Breast epithelium (tissue), 4 donors: ENCODE measurements at regions not wholly inside any gene's neighbourhood (a gene's known extent, or its start where the extent isn't known, plus 50 kb on each side); places are given as distances from the start of the nearest gene placed in this dataset.

Source experiments
- DNase-seq, 2 donors: peaks; one replicate each; pipeline ENCODE4 v3.0.0-alpha.2; 2019; ENCODE audit warnings: low spot score in 2 of 2
- H3K27ac ChIP-seq, 2 donors: fragments of 200-600 bp; sonication (generic) in 1 of 2; one replicate each; pipeline ENCODE4 v1.5.1; 2016 to 2019; ENCODE audit warnings: mild to moderate bottlenecking in 1 of 2
- H3K27me3 ChIP-seq, 2 donors: fragments of 200-600 bp; sonication (generic) in 1 of 2; one replicate each; pipeline versions ENCODE4 v1.5.1 to v1.6.0; 2017 to 2019; ENCODE audit warnings: control low read depth in 1 of 2, mild to moderate bottlenecking in 1 of 2
- H3K36me3 ChIP-seq: fragments of 200-600 bp; one replicate; pipeline ENCODE4 v1.5.1; 2019
- H3K4me1 ChIP-seq, 2 donors: fragments of 200-600 bp; sonication (generic); one replicate each; pipeline ENCODE4 v1.5.1; 2016 to 2019; ENCODE audit warnings: control low read depth in 1 of 2
- H3K4me3 ChIP-seq, 3 donors: fragments of 200-600 bp; sonication (generic); 1 replicate in 2 of 3; 2 replicates in 1 of 3; pipeline ENCODE4 v1.5.1; 2016 to 2019; ENCODE audit warnings: mild to moderate bottlenecking in 3 of 3, moderate library complexity in 2 of 3
- H3K9me3 ChIP-seq, 2 donors: fragments of 200-600 bp; sonication (generic) in 1 of 2; one replicate each; pipeline ENCODE4 v1.5.1; 2016 to 2019; ENCODE audit warnings: control low read depth in 1 of 2
- POLR2A ChIP-seq: fragments of 450-650 bp; IDR thresholded peaks from one replicate; pipeline ENCODE4 v1.6.1; 2016; ENCODE audit warnings: antibody characterized with exemption, mild to moderate bottlenecking, moderate library complexity
- POLR2AphosphoS5 ChIP-seq, 3 donors: sonication (generic); formaldehyde crosslinking; IDR thresholded peaks; one replicate each; pipeline ENCODE4 v1.6.1; 2017; ENCODE audit warnings: antibody characterized with exemption in 3 of 3
- intact Hi-C: fragments of 100-400 bp; cut with DNase I; formaldehyde crosslinking; loops from one replicate; pipeline ENCODE4 v1.15.1; 2023; ENCODE audit warnings: low total_unique reads
- TF ChIP-seq, protein P1 (sequence below), 3 donors: fragments of 450-650 bp; IDR thresholded peaks; one replicate each; pipeline ENCODE4 v1.5.1; 2016 to 2017; ENCODE audit warnings: antibody characterized with exemption in 3 of 3, mild to moderate bottlenecking in 3 of 3, moderate library complexity in 3 of 3

DNA sequence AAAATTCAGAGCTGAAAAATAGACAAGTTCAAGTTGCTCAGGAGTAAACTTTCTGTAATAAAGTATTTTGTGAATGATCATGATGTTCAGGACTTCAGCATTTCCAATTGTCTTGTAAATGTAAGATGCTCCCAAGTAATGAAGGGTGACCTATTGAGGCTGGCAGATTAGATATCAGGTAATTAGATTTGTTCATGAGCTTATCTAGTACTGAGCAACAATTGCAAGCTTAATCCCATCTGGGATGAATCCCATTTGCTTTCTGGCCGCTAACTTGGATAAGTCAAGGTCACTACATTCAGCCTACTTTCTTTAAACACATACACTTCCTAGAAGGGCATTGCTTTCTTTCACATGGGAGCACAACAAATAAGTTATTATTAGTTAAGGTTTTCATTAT is 82.4 kb upstream of the ITGB1 start:
- no peak for DNase-seq
- Histone ChIP-seq H3K4me3 (no peak overlapping the region), H3K36me3 (no peaks in the 10 kb centered on the region), H3K9me3 (no peaks in the 10 kb centered on the region), H3K4me1 (no peaks in the 10 kb centered on the region), H3K27ac (no peak overlapping the region), H3K27me3 (no peaks in the 10 kb centered on the region)
- TF ChIP-seq POLR2AphosphoS5 (IDR thresholded peaks at IDR 0.05) (no peak), POLR2A (no peak)
- TF ChIP-seq, protein P1, sequence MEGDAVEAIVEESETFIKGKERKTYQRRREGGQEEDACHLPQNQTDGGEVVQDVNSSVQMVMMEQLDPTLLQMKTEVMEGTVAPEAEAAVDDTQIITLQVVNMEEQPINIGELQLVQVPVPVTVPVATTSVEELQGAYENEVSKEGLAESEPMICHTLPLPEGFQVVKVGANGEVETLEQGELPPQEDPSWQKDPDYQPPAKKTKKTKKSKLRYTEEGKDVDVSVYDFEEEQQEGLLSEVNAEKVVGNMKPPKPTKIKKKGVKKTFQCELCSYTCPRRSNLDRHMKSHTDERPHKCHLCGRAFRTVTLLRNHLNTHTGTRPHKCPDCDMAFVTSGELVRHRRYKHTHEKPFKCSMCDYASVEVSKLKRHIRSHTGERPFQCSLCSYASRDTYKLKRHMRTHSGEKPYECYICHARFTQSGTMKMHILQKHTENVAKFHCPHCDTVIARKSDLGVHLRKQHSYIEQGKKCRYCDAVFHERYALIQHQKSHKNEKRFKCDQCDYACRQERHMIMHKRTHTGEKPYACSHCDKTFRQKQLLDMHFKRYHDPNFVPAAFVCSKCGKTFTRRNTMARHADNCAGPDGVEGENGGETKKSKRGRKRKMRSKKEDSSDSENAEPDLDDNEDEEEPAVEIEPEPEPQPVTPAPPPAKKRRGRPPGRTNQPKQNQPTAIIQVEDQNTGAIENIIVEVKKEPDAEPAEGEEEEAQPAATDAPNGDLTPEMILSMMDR (IDR thresholded peaks at IDR 0.05), result no peak
- intact Hi-C loops, result no loop called here

DNA sequence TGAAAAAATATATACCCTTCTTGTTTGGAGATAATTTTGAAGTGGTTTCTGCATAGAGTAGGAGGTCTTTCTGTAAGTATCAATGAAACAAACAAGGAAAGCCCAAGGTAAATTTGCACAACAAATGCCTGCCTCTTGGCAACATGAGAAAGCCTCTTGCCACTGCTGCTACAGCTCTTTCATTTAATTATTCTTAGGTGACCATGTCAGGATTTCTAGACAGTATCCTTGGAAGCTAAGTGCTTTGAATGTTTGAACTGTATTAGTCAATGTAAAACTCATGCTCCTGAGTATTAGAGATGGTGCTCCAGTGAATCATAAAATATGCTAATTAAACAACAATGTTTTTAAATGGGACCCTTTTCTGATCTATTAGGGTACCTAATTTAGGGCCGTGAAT is 81.2 kb upstream of the ITGB1 start:
- Histone ChIP-seq H3K27me3 (no peaks in the 10 kb centered on the region), H3K4me1 (no peaks in the 10 kb centered on the region)
- no peak for TF ChIP-seq POLR2AphosphoS5 (IDR thresholded peaks at IDR 0.05)
- no peak for TF ChIP-seq POLR2A
- TF ChIP-seq, protein P1 (IDR thresholded peaks at IDR 0.05), result no peak

GRCh38 chr10:33038672-33039071 is 80.6 kb upstream of the ITGB1 start:
- Histone ChIP-seq H3K27ac (no peak overlapping the region), H3K27me3 (no peaks in the 10 kb centered on the region), H3K4me1 (no peaks in the 10 kb centered on the region), H3K4me3 (no peak overlapping the region), H3K36me3 (no peaks in the 10 kb centered on the region), H3K9me3 (no peaks in the 10 kb centered on the region)
- TF ChIP-seq, protein P1 (IDR thresholded peaks at IDR 0.05), result no peak
- TF ChIP-seq POLR2A (no peak), POLR2AphosphoS5 (IDR thresholded peaks at IDR 0.05) (no peak)
- no peak for DNase-seq
- intact Hi-C loops, result no loop called here

More for the DNA sequence above, 81.2 kb upstream of the ITGB1 start:
- no peak overlapping the region for H3K4me3 ChIP-seq
- H3K36me3 ChIP-seq, result no peaks in the 10 kb centered on the region
- no peak for DNase-seq
- H3K27ac ChIP-seq, result no peak overlapping the region
- intact Hi-C loops, result no loop called here
- no peaks in the 10 kb centered on the region for H3K9me3 ChIP-seq

DNA sequence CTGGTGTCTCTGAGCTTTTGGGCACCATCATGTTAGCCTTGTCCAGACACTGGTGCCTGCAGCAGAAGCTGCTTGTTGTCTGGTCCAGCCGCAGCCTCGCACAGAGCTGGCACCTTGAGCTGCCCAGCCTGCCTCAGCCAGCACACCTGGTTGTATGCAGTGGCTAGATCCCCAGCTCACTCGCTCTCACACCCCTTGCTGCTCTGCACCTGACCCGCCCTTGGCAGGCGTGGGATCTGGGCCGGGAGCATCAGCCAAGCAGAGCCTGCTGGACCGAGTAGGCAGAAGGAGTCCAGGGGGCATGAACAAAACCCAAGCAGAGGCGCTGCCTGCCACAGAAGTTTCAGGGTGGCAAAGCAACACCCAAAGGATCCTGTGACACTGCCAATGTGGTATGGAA is 79.7 kb upstream of the ITGB1 start:
- intact Hi-C loops, result no loop called here

DNA sequence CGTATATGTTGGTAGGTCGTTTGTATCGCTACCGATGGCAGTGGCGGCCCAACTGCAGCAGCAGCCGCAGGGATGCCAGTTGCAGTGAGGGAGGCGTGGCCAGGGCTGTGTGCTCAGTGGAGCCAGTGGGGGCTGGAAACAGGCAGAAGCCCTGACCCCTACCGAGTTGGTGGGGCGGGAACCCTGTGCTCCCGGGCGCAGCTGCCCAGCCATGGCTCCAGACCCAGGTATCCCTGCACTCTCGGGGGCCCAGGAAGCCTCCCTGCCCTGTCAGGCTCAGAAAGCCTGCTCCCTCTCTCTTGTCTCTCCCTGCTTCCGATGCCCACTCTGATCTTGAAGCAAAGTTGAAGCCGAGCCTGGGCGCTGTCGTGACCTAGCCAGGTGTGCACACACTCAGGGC is 78.6 kb upstream of the ITGB1 start:
- H3K27me3 ChIP-seq, result no peaks in the 10 kb centered on the region
- no peaks in the 10 kb centered on the region for H3K36me3 ChIP-seq
- no peak overlapping the region for H3K27ac ChIP-seq
- no peak for TF ChIP-seq POLR2AphosphoS5 (IDR thresholded peaks at IDR 0.05)
- H3K9me3 ChIP-seq, result no peaks in the 10 kb centered on the region
- H3K4me1 ChIP-seq, result no peaks in the 10 kb centered on the region
- intact Hi-C loops, result no loop called here
- no peak for DNase-seq
- no peak overlapping the region for H3K4me3 ChIP-seq

More for the DNA sequence above, 79.7 kb upstream of the ITGB1 start:
- Histone ChIP-seq H3K27me3 (no peaks in the 10 kb centered on the region), H3K36me3 (no peaks in the 10 kb centered on the region), H3K9me3 (no peaks in the 10 kb centered on the region), H3K4me3 (no peak overlapping the region), H3K27ac (no peak overlapping the region), H3K4me1 (no peaks in the 10 kb centered on the region)
- no peak for DNase-seq
- TF ChIP-seq POLR2AphosphoS5 (IDR thresholded peaks at IDR 0.05) (no peak), POLR2A (no peak)
- TF ChIP-seq, protein P1 (IDR thresholded peaks at IDR 0.05), result no peak

GRCh38 chr10:33035411-33035810 is 77.4 kb upstream of the ITGB1 start:
- Histone ChIP-seq H3K4me1 (no peaks in the 10 kb centered on the region), H3K36me3 (no peaks in the 10 kb centered on the region), H3K9me3 (no peaks in the 10 kb centered on the region), H3K27ac (no peak overlapping the region), H3K4me3 (no peak overlapping the region), H3K27me3 (no peaks in the 10 kb centered on the region)
- intact Hi-C loops, result no loop called here
- TF ChIP-seq POLR2A, result no peak
- TF ChIP-seq, protein P1 (IDR thresholded peaks at IDR 0.05), result no peak
- no peak for TF ChIP-seq POLR2AphosphoS5 (IDR thresholded peaks at IDR 0.05)
- DNase-seq, result no peak
